Vagina (tissue), 2 donors: ENCODE measurements at regions not wholly inside any gene's neighbourhood (a gene's known extent, or its start where the extent isn't known, plus 50 kb on each side); places are given as distances from the start of the nearest gene placed in this dataset.

Source experiments
- CTCF ChIP-seq, 3 experiments: fragments of 450-650 bp in 2 of 3; fragments of 200-600 bp in 1 of 3; sonication (generic) in 1 of 3; IDR thresholded peaks; one replicate each; pipeline ENCODE4 v1.5.1; 2017 to 2019; ENCODE audit warnings: antibody characterized with exemption in 3 of 3, mild to moderate bottlenecking in 2 of 3, moderate library complexity in 2 of 3
- POLR2A ChIP-seq, 2 donors: fragments of 450-650 bp; IDR thresholded peaks; one replicate each; pipeline ENCODE4 v1.6.1; 2017; ENCODE audit warnings: antibody characterized with exemption in 2 of 2, mild to moderate bottlenecking in 2 of 2, moderate library complexity in 2 of 2

GRCh38 chr9:73609381-73609780, 457.7 kb downstream of the ANXA1 start:
- TF ChIP-seq CTCF (IDR thresholded peaks at IDR 0.05) (no peak), POLR2A (IDR thresholded peaks at IDR 0.05) (no peak)
